Hepatocyte (in vitro differentiated cells): ENCODE measurements at regions not wholly inside any gene's neighbourhood (a gene's known extent, or its start where the extent isn't known, plus 50 kb on each side); places are given as distances from the start of the nearest gene placed in this dataset.

Experiments
- CTCF ChIP-seq: fragments of 200-600 bp; sonication (generic); IDR thresholded peaks from 2 replicates; pipeline ENCODE4 v1.5.1; 2016; ENCODE audit warnings: antibody characterized with exemption, mild to moderate bottlenecking; ENCODE audit not compliant: poor library complexity
- EZH2 ChIP-seq: fragments of 200-600 bp; sonication (generic); IDR thresholded peaks from 2 replicates; pipeline ENCODE4 v1.6.1; 2016; ENCODE audit warnings: antibody characterized with exemption, mild to moderate bottlenecking, borderline replicate concordance
- EZH2phosphoT487 ChIP-seq: fragments of 200-600 bp; sonication (generic); IDR thresholded peaks from one replicate; pipeline ENCODE4 v1.6.1; 2018; ENCODE audit warnings: antibody characterized with exemption, mild to moderate bottlenecking, low read depth, moderate library complexity; ENCODE audit not compliant: unreplicated experiment, severe bottlenecking

- TF ChIP-seq CTCF (no peak), EZH2phosphoT487 (no peak), EZH2 (no peak)
These were observed 415.8 kb upstream of the PODXL start for GRCh38 chr7:131972251-131972650.
